Glutamatergic neuron (in vitro differentiated cells): ENCODE measurements at regions not wholly inside any gene's neighbourhood (a gene's known extent, or its start where the extent isn't known, plus 50 kb on each side); places are given as distances from the start of the nearest gene placed in this dataset.

Experiments used
- DNase-seq: peaks from one replicate; pipeline ENCODE4 v3.0.0; 2022
- H3K27ac Mint-ChIP-seq: one replicate; pipeline ENCODE4 v1.8.0; 2020; ENCODE audit warnings: mild to moderate bottlenecking, mixed read lengths, inconsistent platforms; ENCODE audit not compliant: unreplicated experiment
- H3K27me3 Mint-ChIP-seq: one replicate; pipeline ENCODE4 v1.8.0; 2020; ENCODE audit warnings: mild to moderate bottlenecking, moderate library complexity, mixed read lengths, inconsistent platforms; ENCODE audit not compliant: unreplicated experiment
- H3K36me3 Mint-ChIP-seq: one replicate; pipeline ENCODE4 v1.8.0; 2020; ENCODE audit warnings: mild to moderate bottlenecking, mixed read lengths, inconsistent platforms; ENCODE audit not compliant: unreplicated experiment
- H3K4me1 Mint-ChIP-seq: one replicate; pipeline ENCODE4 v1.8.0; 2020; ENCODE audit warnings: mild to moderate bottlenecking, low read depth, mixed read lengths, inconsistent platforms; ENCODE audit not compliant: unreplicated experiment
- H3K4me3 Mint-ChIP-seq: one replicate; pipeline ENCODE4 v1.8.0; 2020; ENCODE audit warnings: mild to moderate bottlenecking, mixed read lengths, inconsistent platforms; ENCODE audit not compliant: unreplicated experiment
- H3K9me3 Mint-ChIP-seq: one replicate; pipeline ENCODE4 v1.8.0; 2020; ENCODE audit warnings: mild to moderate bottlenecking, moderate library complexity, mixed read lengths, inconsistent platforms; ENCODE audit not compliant: unreplicated experiment
- TF ChIP-seq, protein P1 (sequence below): fragments of 200-600 bp; sonication (generic); IDR thresholded peaks from one replicate; pipeline ENCODE4 v1.5.0; 2021; ENCODE audit not compliant: partially characterized antibody, unreplicated experiment

GRCh38 chr18:78768221-78768620 is 211.4 kb upstream of the SALL3 start:
- no peaks in the 10 kb centered on the region for H3K36me3 Mint-ChIP-seq

DNA sequence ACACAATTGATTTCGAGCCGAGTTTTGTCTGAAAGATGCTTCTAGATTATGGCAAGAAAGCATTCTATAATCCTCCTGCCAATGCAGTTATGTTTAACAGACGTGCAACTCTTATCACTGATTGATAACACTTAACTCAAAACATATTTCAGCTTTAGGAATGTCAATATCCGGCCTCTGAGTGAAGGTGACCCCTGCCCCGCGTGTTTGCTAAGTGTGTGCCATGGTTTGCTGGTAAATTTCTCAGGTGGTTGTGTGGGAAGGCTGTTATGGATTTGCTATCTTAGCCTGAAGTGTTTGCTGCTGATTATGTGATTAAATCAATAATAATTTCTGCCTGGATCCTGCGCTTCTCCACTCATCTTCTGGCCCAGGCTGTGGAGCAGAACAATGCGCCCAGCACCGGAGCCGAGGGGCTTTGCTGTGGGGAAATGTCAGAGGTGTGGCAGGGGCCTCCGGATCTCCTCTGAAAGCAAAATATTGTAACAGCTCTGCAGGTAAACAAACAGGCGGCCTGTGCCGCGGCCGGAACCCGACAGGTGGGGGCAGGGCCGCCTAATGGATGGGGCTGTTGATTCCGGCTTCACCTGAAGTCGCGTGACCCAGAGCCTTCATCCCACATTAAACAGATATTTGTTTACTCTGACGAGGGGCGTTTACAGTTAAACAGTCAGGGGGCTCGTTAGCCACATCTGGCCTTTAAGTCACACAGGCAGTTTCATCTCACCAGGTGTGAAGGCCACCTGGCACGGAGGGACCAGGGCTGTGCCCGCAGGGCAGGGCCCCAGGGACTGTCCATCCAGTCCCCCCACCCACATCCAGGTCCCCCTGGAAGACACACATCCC is 210.7 kb upstream of the SALL3 start:
- no peak overlapping the region for H3K4me3 Mint-ChIP-seq
- no peaks in the 10 kb centered on the region for H3K36me3 Mint-ChIP-seq
- H3K4me1 Mint-ChIP-seq: peaks cover 8% of the 10 kb centered on the region
- TF ChIP-seq, protein P1, sequence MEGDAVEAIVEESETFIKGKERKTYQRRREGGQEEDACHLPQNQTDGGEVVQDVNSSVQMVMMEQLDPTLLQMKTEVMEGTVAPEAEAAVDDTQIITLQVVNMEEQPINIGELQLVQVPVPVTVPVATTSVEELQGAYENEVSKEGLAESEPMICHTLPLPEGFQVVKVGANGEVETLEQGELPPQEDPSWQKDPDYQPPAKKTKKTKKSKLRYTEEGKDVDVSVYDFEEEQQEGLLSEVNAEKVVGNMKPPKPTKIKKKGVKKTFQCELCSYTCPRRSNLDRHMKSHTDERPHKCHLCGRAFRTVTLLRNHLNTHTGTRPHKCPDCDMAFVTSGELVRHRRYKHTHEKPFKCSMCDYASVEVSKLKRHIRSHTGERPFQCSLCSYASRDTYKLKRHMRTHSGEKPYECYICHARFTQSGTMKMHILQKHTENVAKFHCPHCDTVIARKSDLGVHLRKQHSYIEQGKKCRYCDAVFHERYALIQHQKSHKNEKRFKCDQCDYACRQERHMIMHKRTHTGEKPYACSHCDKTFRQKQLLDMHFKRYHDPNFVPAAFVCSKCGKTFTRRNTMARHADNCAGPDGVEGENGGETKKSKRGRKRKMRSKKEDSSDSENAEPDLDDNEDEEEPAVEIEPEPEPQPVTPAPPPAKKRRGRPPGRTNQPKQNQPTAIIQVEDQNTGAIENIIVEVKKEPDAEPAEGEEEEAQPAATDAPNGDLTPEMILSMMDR: no peak
- no peaks in the 10 kb centered on the region for H3K9me3 Mint-ChIP-seq
- H3K27me3 Mint-ChIP-seq: peaks cover 9% of the 10 kb centered on the region
- DNase-seq: no peak
- H3K27ac Mint-ChIP-seq: no peak overlapping the region

More at GRCh38 chr18:78768221-78768620, 211.4 kb upstream of the SALL3 start:
- Mint-ChIP-seq H3K9me3 (no peaks in the 10 kb centered on the region), H3K4me3 (no peak overlapping the region), H3K4me1 (peaks cover 8% of the 10 kb centered on the region), H3K27ac (no peak overlapping the region), H3K27me3 (peaks cover 9% of the 10 kb centered on the region)
- no peak for DNase-seq
- TF ChIP-seq, protein P1: no peak

GRCh38 chr18:78769502-78770105 is 210.0 kb upstream of the SALL3 start:
- Mint-ChIP-seq H3K36me3 (no peaks in the 10 kb centered on the region), H3K4me3 (no peak overlapping the region), H3K27me3 (peaks cover 9% of the 10 kb centered on the region), H3K4me1 (peaks cover 10% of the 10 kb centered on the region), H3K9me3 (peaks cover 2% of the 10 kb centered on the region), H3K27ac (no peak overlapping the region)
- no peak for DNase-seq
- TF ChIP-seq, protein P1: no peak

- no peak overlapping the region for H3K4me3 Mint-ChIP-seq
- H3K4me1 Mint-ChIP-seq: peaks cover 10% of the 10 kb centered on the region
- no peak for DNase-seq
- no peak overlapping the region for H3K27ac Mint-ChIP-seq
- H3K36me3 Mint-ChIP-seq: no peaks in the 10 kb centered on the region
- TF ChIP-seq, protein P1: no peak
- H3K9me3 Mint-ChIP-seq: peaks cover 2% of the 10 kb centered on the region
- peaks cover 9% of the 10 kb centered on the region for H3K27me3 Mint-ChIP-seq
These were observed 209.3 kb upstream of the SALL3 start for GRCh38 chr18:78770139-78770822.
